ENCODE measurements at regions not wholly inside any gene's neighbourhood (a gene's known extent, or its start where the extent isn't known, plus 50 kb on each side); places are given as distances from the start of the nearest gene placed in this dataset.

DNA sequence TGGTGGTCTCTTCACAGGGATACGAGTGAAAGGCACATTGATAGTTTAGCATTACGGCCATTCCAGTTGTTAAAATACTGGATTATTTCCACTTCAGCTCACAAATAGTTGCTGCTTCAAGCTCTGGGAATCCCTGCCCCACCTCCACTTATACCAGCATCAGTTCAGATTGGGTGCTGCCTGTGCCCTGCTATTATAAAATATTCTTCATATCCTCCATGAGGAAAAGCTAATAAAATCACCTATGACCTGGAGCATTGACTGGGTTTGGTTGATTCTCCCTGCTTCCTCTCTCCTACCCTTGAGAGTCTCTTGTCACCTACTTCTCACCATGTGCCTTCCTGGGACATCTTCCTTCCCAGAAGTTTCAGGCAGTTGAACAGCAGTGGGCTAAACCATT, 529.0 kb downstream of the MCTP2 start:
- TF ChIP-seq, protein P1, sequence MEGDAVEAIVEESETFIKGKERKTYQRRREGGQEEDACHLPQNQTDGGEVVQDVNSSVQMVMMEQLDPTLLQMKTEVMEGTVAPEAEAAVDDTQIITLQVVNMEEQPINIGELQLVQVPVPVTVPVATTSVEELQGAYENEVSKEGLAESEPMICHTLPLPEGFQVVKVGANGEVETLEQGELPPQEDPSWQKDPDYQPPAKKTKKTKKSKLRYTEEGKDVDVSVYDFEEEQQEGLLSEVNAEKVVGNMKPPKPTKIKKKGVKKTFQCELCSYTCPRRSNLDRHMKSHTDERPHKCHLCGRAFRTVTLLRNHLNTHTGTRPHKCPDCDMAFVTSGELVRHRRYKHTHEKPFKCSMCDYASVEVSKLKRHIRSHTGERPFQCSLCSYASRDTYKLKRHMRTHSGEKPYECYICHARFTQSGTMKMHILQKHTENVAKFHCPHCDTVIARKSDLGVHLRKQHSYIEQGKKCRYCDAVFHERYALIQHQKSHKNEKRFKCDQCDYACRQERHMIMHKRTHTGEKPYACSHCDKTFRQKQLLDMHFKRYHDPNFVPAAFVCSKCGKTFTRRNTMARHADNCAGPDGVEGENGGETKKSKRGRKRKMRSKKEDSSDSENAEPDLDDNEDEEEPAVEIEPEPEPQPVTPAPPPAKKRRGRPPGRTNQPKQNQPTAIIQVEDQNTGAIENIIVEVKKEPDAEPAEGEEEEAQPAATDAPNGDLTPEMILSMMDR (optimal IDR thresholded peaks at IDR 0.05 in 1 of 3, IDR thresholded peaks at IDR 0.05 in 1 of 3, conservative IDR thresholded peaks at IDR 0.05 in 1 of 3; ENCODE audit: extremely low read depth in 1 of 3, insufficient read depth in 2 of 3, low read length in 3 of 3), result no peak
- no peak for TF ChIP-seq EZH2 (IDR thresholded peaks at IDR 0.05; ENCODE audit: low read length)

Data from keratinocyte (primary cell).